Uterus (tissue), 2 donors: ENCODE measurements at regions not wholly inside any gene's neighbourhood (a gene's known extent, or its start where the extent isn't known, plus 50 kb on each side); places are given as distances from the start of the nearest gene placed in this dataset.

ENCODE experiments used
- CTCF ChIP-seq, 4 experiments: fragments of 200-600 bp in 2 of 4; fragments of 450-650 bp in 2 of 4; sonication (generic) in 2 of 4; IDR thresholded peaks; one replicate each; pipeline ENCODE4 v1.5.1; 2016 to 2019; ENCODE audit warnings: antibody characterized with exemption in 4 of 4, mild to moderate bottlenecking in 2 of 4, moderate library complexity in 1 of 4
- POLR2A ChIP-seq, 2 donors: fragments of 450-650 bp; IDR thresholded peaks; one replicate each; pipeline ENCODE4 v1.6.1; 2016; ENCODE audit warnings: antibody characterized with exemption in 2 of 2, mild to moderate bottlenecking in 1 of 2, moderate library complexity in 1 of 2

- no peak for TF ChIP-seq CTCF (IDR thresholded peaks at IDR 0.05)
- no peak for TF ChIP-seq POLR2A (IDR thresholded peaks at IDR 0.05)
These were observed 175.1 kb downstream of the MATN1 start for GRCh38 chr1:30548294-30548693.
